ENCODE measurements at regions not wholly inside any gene's neighbourhood (a gene's known extent, or its start where the extent isn't known, plus 50 kb on each side); places are given as distances from the start of the nearest gene placed in this dataset.

GRCh38 chr4:30862196-30862595, 142.0 kb downstream of the PCDH7 start:
- intact Hi-C loops (cut with micrococcal nuclease) = no loop called here
- H3K27ac Mint-ChIP-seq = no peak overlapping the region
- no peak overlapping the region for H3K4me3 Mint-ChIP-seq
- no peak for TF ChIP-seq CTCF (IDR thresholded peaks at IDR 0.05)
- H3K36me3 Mint-ChIP-seq (ENCODE audit: low read depth) = no peaks in the 10 kb centered on the region
- H3K4me1 Mint-ChIP-seq = no peaks in the 10 kb centered on the region
- ATAC-seq (ENCODE audit: low read depth) = no peak
- ChIA-PET POLR2A (no interaction called here), CTCF (no interaction called here)
- no peak for DNase-seq
- no peaks in the 10 kb centered on the region for H3K27me3 Mint-ChIP-seq
- peaks cover 2% of the 10 kb centered on the region for H3K9me3 Mint-ChIP-seq

- no peak for TF ChIP-seq CTCF (IDR thresholded peaks at IDR 0.05)
- Mint-ChIP-seq H3K4me1 (no peaks in the 10 kb centered on the region), H3K4me3 (no peak overlapping the region), H3K9me3 (peaks cover 2% of the 10 kb centered on the region), H3K36me3 (ENCODE audit: low read depth) (no peaks in the 10 kb centered on the region), H3K27me3 (no peaks in the 10 kb centered on the region), H3K27ac (no peak overlapping the region)
- ATAC-seq (ENCODE audit: low read depth) (no peak), DNase-seq (no peak)
- ChIA-PET POLR2A (no interaction called here), CTCF (no interaction called here)
- intact Hi-C loops (cut with micrococcal nuclease) = no loop called here
These were observed 142.9 kb downstream of the PCDH7 start for GRCh38 chr4:30863021-30863420.

GRCh38 chr4:30865691-30866090, 145.5 kb downstream of the PCDH7 start:
- no peak for TF ChIP-seq CTCF (IDR thresholded peaks at IDR 0.05)
- CTCF ChIA-PET = no interaction called here
- Mint-ChIP-seq H3K27me3 (no peaks in the 10 kb centered on the region), H3K4me1 (no peaks in the 10 kb centered on the region), H3K4me3 (no peak overlapping the region), H3K9me3 (peaks cover 5% of the 10 kb centered on the region), H3K27ac (no peak overlapping the region), H3K36me3 (ENCODE audit: low read depth) (no peaks in the 10 kb centered on the region)
- intact Hi-C loops (cut with micrococcal nuclease) = no loop called here
- DNase-seq (no peak), ATAC-seq (ENCODE audit: low read depth) (no peak)
- POLR2A ChIA-PET = no interaction called here

- Mint-ChIP-seq H3K4me1 (no peaks in the 10 kb centered on the region), H3K27ac (no peak overlapping the region), H3K27me3 (no peaks in the 10 kb centered on the region), H3K9me3 (peaks cover 5% of the 10 kb centered on the region), H3K4me3 (no peak overlapping the region), H3K36me3 (ENCODE audit: low read depth) (no peaks in the 10 kb centered on the region)
- intact Hi-C loops (cut with micrococcal nuclease) = no loop called here
- POLR2A ChIA-PET = no interaction called here
- no peak for ATAC-seq (ENCODE audit: low read depth)
- CTCF ChIA-PET = no interaction called here
- no peak for TF ChIP-seq CTCF (IDR thresholded peaks at IDR 0.05)
- DNase-seq = no peak
These were observed 146.2 kb downstream of the PCDH7 start for GRCh38 chr4:30866346-30866745.

GRCh38 chr4:30866907-30867306, 146.7 kb downstream of the PCDH7 start:
- intact Hi-C loops (cut with micrococcal nuclease) = no loop called here
- TF ChIP-seq CTCF (IDR thresholded peaks at IDR 0.05) = no peak
- Mint-ChIP-seq H3K27ac (no peak overlapping the region), H3K27me3 (no peaks in the 10 kb centered on the region), H3K9me3 (peaks cover 5% of the 10 kb centered on the region), H3K4me3 (no peak overlapping the region), H3K4me1 (no peaks in the 10 kb centered on the region), H3K36me3 (ENCODE audit: low read depth) (no peaks in the 10 kb centered on the region)
- POLR2A ChIA-PET = no interaction called here
- no peak for DNase-seq
- CTCF ChIA-PET = no interaction called here
- no peak for ATAC-seq (ENCODE audit: low read depth)

Data from activated B cell treated with CpG ODN at 0.5 μM for 24 hours (primary cell).